Neural cell (in vitro differentiated cells): ENCODE measurements at regions not wholly inside any gene's neighbourhood (a gene's known extent, or its start where the extent isn't known, plus 50 kb on each side); places are given as distances from the start of the nearest gene placed in this dataset.

Experiments
- H2AFZ ChIP-seq: fragments of 200-600, 300-800 bp; sonication (generic), shearing (Covaris generic); 2 replicates; pipeline ENCODE4 v1.6.0; 2014; ENCODE audit warnings: low read depth, mild to moderate bottlenecking, antibody characterized with exemption, low read length, moderate library complexity
- H3F3A ChIP-seq: fragments of 200-600 bp; shearing (Covaris generic); 2 replicates; pipeline ENCODE4 v1.6.1; 2016; ENCODE audit warnings: mild to moderate bottlenecking, moderate library complexity, mixed read lengths, antibody characterized with exemption, low read length; ENCODE audit not compliant: insufficient read depth, poor library complexity, severe bottlenecking
- H3K27ac ChIP-seq: fragments of 200-600, 300-800 bp; sonication (generic), shearing (Covaris generic); 2 replicates; pipeline ENCODE4 v1.5.1; 2014; ENCODE audit warnings: mild to moderate bottlenecking, low read length, moderate library complexity
- H3K27me3 ChIP-seq: fragments of 300-800, 200-600 bp; sonication (generic), shearing (Covaris generic); 2 replicates; pipeline ENCODE4 v1.6.0; 2014; ENCODE audit warnings: mild to moderate bottlenecking, low read depth, low read length, moderate library complexity; ENCODE audit not compliant: insufficient read depth
- H3K36me3 ChIP-seq: fragments of 300-800, 200-600 bp; sonication (generic), shearing (Covaris generic); 2 replicates; pipeline ENCODE4 v1.5.1; 2014; ENCODE audit warnings: mild to moderate bottlenecking, antibody characterized with exemption, low read length, moderate library complexity; ENCODE audit not compliant: insufficient read depth
- H3K4me2 ChIP-seq: fragments of 300-800, 200-600 bp; sonication (generic), shearing (Covaris generic); 2 replicates; pipeline ENCODE4 v1.6.0; 2014; ENCODE audit warnings: mild to moderate bottlenecking, low read length
- H3K4me3 ChIP-seq: fragments of 300-800, 200-600 bp; sonication (generic), shearing (Covaris generic); 2 replicates; pipeline ENCODE4 v1.5.1; 2014; ENCODE audit warnings: mild to moderate bottlenecking, low read length, moderate library complexity
- H3K79me2 ChIP-seq: fragments of 200-600 bp; shearing (Covaris generic); replicated peaks from 2 replicates; pipeline ENCODE4 v1.6.0; 2014; ENCODE audit warnings: mild to moderate bottlenecking, low read length, moderate library complexity; ENCODE audit not compliant: insufficient read depth
- H3K9ac ChIP-seq: fragments of 300-800, 200-600 bp; sonication (generic), shearing (Covaris generic); 2 replicates; pipeline ENCODE4 v1.6.1; 2016; ENCODE audit warnings: mild to moderate bottlenecking, low read length, mixed read lengths
- H3K9me2 ChIP-seq: fragments of 200-600 bp; shearing (Covaris generic); 2 replicates; pipeline ENCODE4 v1.6.1; 2016; ENCODE audit warnings: mild to moderate bottlenecking, low read length, mixed read lengths; ENCODE audit not compliant: insufficient read depth
- H3K9me3 ChIP-seq: fragments of 200-600, 300-800 bp; sonication (generic), shearing (Covaris generic); 2 replicates; pipeline ENCODE4 v1.6.1; 2016; ENCODE audit warnings: mild to moderate bottlenecking, mixed run types, low read length, moderate library complexity, mixed read lengths
- H4K20me1 ChIP-seq: fragments of 200-600 bp; shearing (Covaris generic); 2 replicates; pipeline ENCODE4 v1.6.1; 2016; ENCODE audit warnings: mild to moderate bottlenecking, mixed run types; ENCODE audit not compliant: insufficient read depth
- EP300 ChIP-seq: fragments of 450-650 bp; conservative IDR thresholded peaks from 2 replicates; pipeline ENCODE4 v1.6.1; 2014; ENCODE audit warnings: antibody characterized with exemption, mild to moderate bottlenecking, moderate library complexity; ENCODE audit not compliant: poor library complexity, severe bottlenecking
- EZH2 ChIP-seq: fragments of 200-600, 300-800 bp; shearing (Covaris generic), sonication (generic); IDR thresholded peaks from 2 replicates; pipeline ENCODE4 v1.6.1; 2014; ENCODE audit warnings: antibody characterized with exemption, low read length, borderline replicate concordance, mild to moderate bottlenecking; ENCODE audit not compliant: insufficient read depth, poor library complexity, severe bottlenecking
- MXI1 ChIP-seq: fragments of 450-650 bp; conservative IDR thresholded peaks from 2 replicates; pipeline ENCODE4 v1.6.1; 2014; ENCODE audit warnings: antibody characterized with exemption, mild to moderate bottlenecking; ENCODE audit not compliant: poor library complexity, severe bottlenecking
- POLR2AphosphoS5 ChIP-seq: IDR thresholded peaks from 2 replicates; pipeline ENCODE4 v1.6.1; 2012
- RAD21 ChIP-seq: fragments of 450-650 bp; conservative IDR thresholded peaks from 2 replicates; pipeline ENCODE4 v1.6.1; 2014; ENCODE audit warnings: antibody characterized with exemption, mild to moderate bottlenecking, moderate library complexity
- SMC3 ChIP-seq: fragments of 450-650 bp; conservative IDR thresholded peaks from 2 replicates; pipeline ENCODE4 v1.6.1; 2014; ENCODE audit warnings: antibody characterized with exemption, mild to moderate bottlenecking, moderate library complexity; ENCODE audit not compliant: poor library complexity
- TAF1 ChIP-seq: IDR thresholded peaks from 2 replicates; pipeline ENCODE4 v1.6.1; 2012; ENCODE audit warnings: low read depth
- TF ChIP-seq, protein P1 (sequence below): IDR thresholded peaks from 2 replicates; pipeline ENCODE4 v1.6.1; 2012; ENCODE audit warnings: borderline replicate concordance
- TF ChIP-seq, protein P2 (sequence below): fragments of 450-650 bp; IDR thresholded peaks from 2 replicates; pipeline ENCODE4 v1.5.1; 2014; ENCODE audit warnings: antibody characterized with exemption, mild to moderate bottlenecking, moderate library complexity; ENCODE audit not compliant: poor library complexity, severe bottlenecking

DNA sequence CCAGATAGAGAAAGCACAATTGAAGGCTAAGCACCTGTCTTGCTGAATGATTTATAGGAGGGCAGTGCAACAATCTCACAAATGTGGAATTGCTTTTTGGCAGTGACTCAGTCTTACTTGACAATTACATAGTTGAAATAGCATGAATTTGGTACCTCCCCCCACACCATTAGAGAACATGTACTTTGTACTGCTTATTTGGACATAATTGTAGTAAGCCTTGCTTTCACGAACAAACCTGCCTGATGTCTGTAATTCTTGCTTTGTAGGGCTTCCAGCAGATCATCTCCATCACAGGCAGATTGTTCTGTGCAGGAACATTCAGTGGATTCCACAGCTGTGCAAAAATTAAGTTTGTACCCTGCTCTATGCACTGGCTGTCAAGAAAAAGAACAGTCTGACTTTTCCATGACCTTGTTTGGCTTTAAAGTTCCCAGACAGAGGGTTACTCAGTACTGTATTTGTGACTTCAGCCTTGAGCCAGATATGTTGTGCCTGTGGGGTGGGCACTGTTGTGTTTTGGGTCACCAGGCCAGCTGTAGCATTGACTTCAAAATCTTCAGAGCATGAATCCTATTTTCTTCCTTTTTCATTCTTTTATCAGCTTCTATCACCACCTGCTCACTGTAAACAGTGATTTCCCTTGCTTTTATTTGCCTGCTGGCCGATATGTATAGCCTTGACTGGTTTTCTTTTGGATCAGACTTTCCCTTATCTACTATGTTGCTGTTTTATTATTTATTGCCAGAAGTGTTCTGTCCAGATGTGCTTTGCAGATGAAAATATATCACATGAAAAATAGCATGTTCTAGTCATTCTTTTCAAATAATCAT lies 941.0 kb upstream of the CHORDC1 start:
- Histone ChIP-seq H3K36me3 (no peaks in the 10 kb centered on the region), H3K9me3 (no peaks in the 10 kb centered on the region), H3F3A (no peaks in the 10 kb centered on the region), H3K9ac (no peak overlapping the region), H3K4me2 (no peak overlapping the region), H3K79me2 (no peaks in the 10 kb centered on the region), H4K20me1 (no peaks in the 10 kb centered on the region), H3K27me3 (no peaks in the 10 kb centered on the region), H3K27ac (no peak overlapping the region), H2AFZ (no peak overlapping the region), H3K9me2 (no peaks in the 10 kb centered on the region), H3K4me3 (no peak overlapping the region)
- TF ChIP-seq, protein P1, sequence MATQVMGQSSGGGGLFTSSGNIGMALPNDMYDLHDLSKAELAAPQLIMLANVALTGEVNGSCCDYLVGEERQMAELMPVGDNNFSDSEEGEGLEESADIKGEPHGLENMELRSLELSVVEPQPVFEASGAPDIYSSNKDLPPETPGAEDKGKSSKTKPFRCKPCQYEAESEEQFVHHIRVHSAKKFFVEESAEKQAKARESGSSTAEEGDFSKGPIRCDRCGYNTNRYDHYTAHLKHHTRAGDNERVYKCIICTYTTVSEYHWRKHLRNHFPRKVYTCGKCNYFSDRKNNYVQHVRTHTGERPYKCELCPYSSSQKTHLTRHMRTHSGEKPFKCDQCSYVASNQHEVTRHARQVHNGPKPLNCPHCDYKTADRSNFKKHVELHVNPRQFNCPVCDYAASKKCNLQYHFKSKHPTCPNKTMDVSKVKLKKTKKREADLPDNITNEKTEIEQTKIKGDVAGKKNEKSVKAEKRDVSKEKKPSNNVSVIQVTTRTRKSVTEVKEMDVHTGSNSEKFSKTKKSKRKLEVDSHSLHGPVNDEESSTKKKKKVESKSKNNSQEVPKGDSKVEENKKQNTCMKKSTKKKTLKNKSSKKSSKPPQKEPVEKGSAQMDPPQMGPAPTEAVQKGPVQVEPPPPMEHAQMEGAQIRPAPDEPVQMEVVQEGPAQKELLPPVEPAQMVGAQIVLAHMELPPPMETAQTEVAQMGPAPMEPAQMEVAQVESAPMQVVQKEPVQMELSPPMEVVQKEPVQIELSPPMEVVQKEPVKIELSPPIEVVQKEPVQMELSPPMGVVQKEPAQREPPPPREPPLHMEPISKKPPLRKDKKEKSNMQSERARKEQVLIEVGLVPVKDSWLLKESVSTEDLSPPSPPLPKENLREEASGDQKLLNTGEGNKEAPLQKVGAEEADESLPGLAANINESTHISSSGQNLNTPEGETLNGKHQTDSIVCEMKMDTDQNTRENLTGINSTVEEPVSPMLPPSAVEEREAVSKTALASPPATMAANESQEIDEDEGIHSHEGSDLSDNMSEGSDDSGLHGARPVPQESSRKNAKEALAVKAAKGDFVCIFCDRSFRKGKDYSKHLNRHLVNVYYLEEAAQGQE = no peak
- TF ChIP-seq RAD21 = no peak
- TF ChIP-seq SMC3 = no peak
- TF ChIP-seq MXI1 = no peak
- TF ChIP-seq POLR2AphosphoS5 = no peak
- TF ChIP-seq EZH2 = no peak
- TF ChIP-seq, protein P2, sequence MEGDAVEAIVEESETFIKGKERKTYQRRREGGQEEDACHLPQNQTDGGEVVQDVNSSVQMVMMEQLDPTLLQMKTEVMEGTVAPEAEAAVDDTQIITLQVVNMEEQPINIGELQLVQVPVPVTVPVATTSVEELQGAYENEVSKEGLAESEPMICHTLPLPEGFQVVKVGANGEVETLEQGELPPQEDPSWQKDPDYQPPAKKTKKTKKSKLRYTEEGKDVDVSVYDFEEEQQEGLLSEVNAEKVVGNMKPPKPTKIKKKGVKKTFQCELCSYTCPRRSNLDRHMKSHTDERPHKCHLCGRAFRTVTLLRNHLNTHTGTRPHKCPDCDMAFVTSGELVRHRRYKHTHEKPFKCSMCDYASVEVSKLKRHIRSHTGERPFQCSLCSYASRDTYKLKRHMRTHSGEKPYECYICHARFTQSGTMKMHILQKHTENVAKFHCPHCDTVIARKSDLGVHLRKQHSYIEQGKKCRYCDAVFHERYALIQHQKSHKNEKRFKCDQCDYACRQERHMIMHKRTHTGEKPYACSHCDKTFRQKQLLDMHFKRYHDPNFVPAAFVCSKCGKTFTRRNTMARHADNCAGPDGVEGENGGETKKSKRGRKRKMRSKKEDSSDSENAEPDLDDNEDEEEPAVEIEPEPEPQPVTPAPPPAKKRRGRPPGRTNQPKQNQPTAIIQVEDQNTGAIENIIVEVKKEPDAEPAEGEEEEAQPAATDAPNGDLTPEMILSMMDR = no peak
- TF ChIP-seq EP300 = no peak
- TF ChIP-seq TAF1 = no peak

DNA sequence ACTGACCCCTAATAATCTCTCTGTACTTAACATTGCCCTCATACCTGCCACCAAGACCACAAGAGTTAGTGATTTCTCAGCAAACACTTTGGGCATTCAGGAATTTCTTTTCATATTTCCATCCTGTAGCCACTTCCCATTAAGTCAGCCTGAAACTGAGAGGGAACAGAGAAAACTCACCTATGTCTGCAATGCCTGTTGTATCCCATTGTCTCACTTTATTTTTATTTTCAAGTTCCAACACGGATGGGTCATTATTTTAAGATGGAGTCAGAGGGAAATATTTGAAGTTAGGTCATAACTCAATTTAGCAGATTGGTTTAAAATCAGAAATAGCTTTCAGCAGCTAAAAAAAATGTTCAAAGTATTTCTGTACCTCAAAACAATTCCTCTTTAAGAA lies 937.8 kb upstream of the CHORDC1 start:
- H2AFZ ChIP-seq = no peak overlapping the region
- TF ChIP-seq SMC3 (no peak), EP300 (no peak), RAD21 (no peak), TAF1 (no peak), EZH2 (no peak), MXI1 (no peak), POLR2AphosphoS5 (no peak)
- TF ChIP-seq, protein P1 = no peak
- TF ChIP-seq, protein P2 = no peak
- H3F3A ChIP-seq = no peaks in the 10 kb centered on the region
- no peaks in the 10 kb centered on the region for H3K36me3 ChIP-seq
- no peaks in the 10 kb centered on the region for H3K27me3 ChIP-seq
- H3K79me2 ChIP-seq = no peaks in the 10 kb centered on the region
- no peaks in the 10 kb centered on the region for H3K9me2 ChIP-seq
- H3K4me2 ChIP-seq = no peak overlapping the region
- H4K20me1 ChIP-seq = no peaks in the 10 kb centered on the region
- no peak overlapping the region for H3K4me3 ChIP-seq
- no peak overlapping the region for H3K9ac ChIP-seq
- no peaks in the 10 kb centered on the region for H3K9me3 ChIP-seq
- no peak overlapping the region for H3K27ac ChIP-seq
